Karpas-422 (cell line): ENCODE measurements at regions not wholly inside any gene's neighbourhood (a gene's known extent, or its start where the extent isn't known, plus 50 kb on each side); places are given as distances from the start of the nearest gene placed in this dataset.

ENCODE experiments used
- DNase-seq: peaks from one replicate; pipeline ENCODE4 v3.0.0-alpha.2; 2015
- H2AFZ ChIP-seq: fragments of 200-600 bp; sonication (generic); 2 replicates; pipeline ENCODE4 v1.6.1; 2014; ENCODE audit warnings: antibody characterized with exemption, low read length, mixed read lengths
- H3K27ac ChIP-seq: fragments of 200-600 bp; sonication (generic); 2 replicates; pipeline ENCODE4 v1.5.1; 2014; ENCODE audit warnings: mild to moderate bottlenecking, low read length, moderate library complexity
- H3K27me3 ChIP-seq: fragments of 200-600 bp; sonication (generic); 2 replicates; pipeline ENCODE4 v1.6.1; 2014; ENCODE audit warnings: low read length, mixed read lengths
- H3K36me3 ChIP-seq: fragments of 200-600 bp; sonication (generic); 2 replicates; pipeline ENCODE4 v1.6.1; 2014; ENCODE audit warnings: low read length, mixed read lengths; ENCODE audit not compliant: insufficient read depth
- H3K4me1 ChIP-seq: fragments of 200-600 bp; sonication (generic); 2 replicates; pipeline ENCODE4 v1.6.1; 2014; ENCODE audit warnings: mild to moderate bottlenecking, low read length, mixed read lengths
- H3K4me2 ChIP-seq: fragments of 200-600 bp; sonication (generic); 2 replicates; pipeline ENCODE4 v1.6.1; 2014; ENCODE audit warnings: low read length, low read depth, mild to moderate bottlenecking; ENCODE audit not compliant: poor library complexity, severe bottlenecking
- H3K4me3 ChIP-seq: fragments of 200-600 bp; sonication (generic); 2 replicates; pipeline ENCODE4 v1.5.1; 2014; ENCODE audit warnings: mild to moderate bottlenecking, antibody characterized with exemption, low read length, mixed read lengths
- H3K79me2 ChIP-seq: fragments of 200-600 bp; sonication (generic); 2 replicates; pipeline ENCODE4 v1.6.1; 2014; ENCODE audit warnings: mild to moderate bottlenecking, low read length, mixed read lengths
- H3K9ac ChIP-seq: fragments of 200-600 bp; sonication (generic); 2 replicates; pipeline ENCODE4 v1.6.0; 2014; ENCODE audit warnings: low read length
- H3K9me2 ChIP-seq: fragments of 200-600 bp; sonication (generic), shearing (Covaris generic); replicated peaks from 2 replicates; pipeline ENCODE4 v1.6.0; 2014; ENCODE audit warnings: mild to moderate bottlenecking, low read length, moderate library complexity; ENCODE audit not compliant: insufficient read depth
- H3K9me3 ChIP-seq: fragments of 300-700, 200-600 bp; sonication (generic); 2 replicates; pipeline ENCODE4 v1.6.1; 2014; ENCODE audit warnings: low read length, mixed read lengths
- H4K20me1 ChIP-seq: fragments of 200-600 bp; sonication (generic); 2 replicates; pipeline ENCODE4 v1.6.1; 2014; ENCODE audit warnings: mild to moderate bottlenecking, antibody characterized with exemption, low read length, low read depth; ENCODE audit not compliant: insufficient read depth

GRCh38 chr6:43941174-43941573 lies 171.2 kb downstream of the VEGFA start:
- Histone ChIP-seq H2AFZ (no peak overlapping the region), H3K9me2 (no peaks in the 10 kb centered on the region), H3K36me3 (no peaks in the 10 kb centered on the region), H3K4me3 (no peak overlapping the region), H3K9ac (no peak overlapping the region), H3K27me3 (no peaks in the 10 kb centered on the region), H3K4me2 (no peak overlapping the region), H3K27ac (no peak overlapping the region), H3K79me2 (no peaks in the 10 kb centered on the region), H3K4me1 (peaks cover 7% of the 10 kb centered on the region), H3K9me3 (no peaks in the 10 kb centered on the region), H4K20me1 (no peaks in the 10 kb centered on the region)
- DNase-seq, result no peak

GRCh38 chr6:43940393-43941087 lies 170.5 kb downstream of the VEGFA start:
- H2AFZ ChIP-seq, result no peak overlapping the region
- no peak overlapping the region for H3K4me3 ChIP-seq
- H3K27ac ChIP-seq, result no peak overlapping the region
- peaks cover 13% of the 10 kb centered on the region for H3K4me1 ChIP-seq
- DNase-seq, result no peak
- H3K9ac ChIP-seq, result no peak overlapping the region
- no peaks in the 10 kb centered on the region for H3K79me2 ChIP-seq
- no peaks in the 10 kb centered on the region for H3K27me3 ChIP-seq
- no peaks in the 10 kb centered on the region for H3K9me2 ChIP-seq
- no peaks in the 10 kb centered on the region for H3K36me3 ChIP-seq
- H3K4me2 ChIP-seq, result no peak overlapping the region
- no peaks in the 10 kb centered on the region for H3K9me3 ChIP-seq
- no peaks in the 10 kb centered on the region for H4K20me1 ChIP-seq

DNA sequence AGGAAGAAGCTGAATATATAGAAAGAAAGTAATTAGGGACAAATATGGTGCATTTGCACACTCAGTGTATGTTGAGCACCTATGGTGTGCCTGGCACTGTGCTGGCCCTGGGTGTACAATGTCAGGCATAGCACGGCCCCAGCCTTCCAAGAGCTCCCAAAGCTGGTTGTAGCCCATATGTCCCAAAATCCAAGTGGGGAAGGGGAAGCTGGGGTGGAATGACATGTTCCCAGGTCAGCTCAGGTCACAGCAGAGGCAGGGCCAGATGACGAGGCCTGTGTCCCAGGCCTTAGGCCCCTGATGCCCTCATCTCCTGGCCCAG lies 170.0 kb downstream of the VEGFA start:
- no peak overlapping the region for H3K9ac ChIP-seq
- peaks cover 17% of the 10 kb centered on the region for H3K4me1 ChIP-seq
- H3K4me3 ChIP-seq, result no peak overlapping the region
- no peak for DNase-seq
- no peak overlapping the region for H3K27ac ChIP-seq
- H4K20me1 ChIP-seq, result no peaks in the 10 kb centered on the region
- no peak overlapping the region for H3K4me2 ChIP-seq
- H3K9me3 ChIP-seq, result no peaks in the 10 kb centered on the region
- no peaks in the 10 kb centered on the region for H3K27me3 ChIP-seq
- no peaks in the 10 kb centered on the region for H3K36me3 ChIP-seq
- no peaks in the 10 kb centered on the region for H3K79me2 ChIP-seq
- H2AFZ ChIP-seq, result no peak overlapping the region
- no peaks in the 10 kb centered on the region for H3K9me2 ChIP-seq

DNA sequence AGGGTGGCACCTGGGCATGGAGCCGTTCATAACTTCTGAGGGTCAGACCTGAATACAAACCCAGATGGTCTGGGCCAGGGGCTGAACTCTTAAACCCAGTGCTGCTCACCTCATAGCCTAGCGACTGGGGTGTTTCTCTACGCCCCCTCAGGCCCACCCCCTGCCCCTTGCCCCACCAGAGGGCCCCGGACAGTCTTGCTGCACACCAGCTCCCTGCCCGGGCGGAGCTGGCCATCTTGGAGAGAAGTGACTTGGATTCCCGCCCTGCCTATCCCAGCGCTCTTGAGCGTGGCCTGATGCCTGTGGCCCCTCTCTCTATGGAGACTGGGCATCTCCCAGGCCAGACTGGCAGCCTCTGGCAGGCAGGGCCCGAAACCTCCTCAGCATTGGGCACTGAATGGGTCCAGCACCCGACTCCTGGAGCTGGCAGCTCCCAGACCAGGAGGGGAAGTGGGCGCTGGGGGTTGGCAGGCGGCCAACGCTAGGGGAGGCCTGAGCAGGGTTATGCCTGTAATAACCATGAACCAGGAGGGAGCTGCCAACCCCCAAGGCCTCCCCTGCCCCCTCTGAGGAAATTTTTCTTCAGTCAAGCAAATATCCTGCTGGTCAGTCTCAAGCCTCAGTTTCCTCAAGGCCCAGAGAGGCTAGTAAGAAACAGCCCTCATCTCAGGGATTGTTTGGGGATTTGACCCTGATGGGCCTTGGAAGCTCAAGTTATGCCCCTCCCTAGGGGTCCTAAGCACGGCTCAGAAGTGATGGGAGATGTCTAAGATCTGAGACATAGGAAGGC lies 169.5 kb downstream of the VEGFA start:
- H3K9me3 ChIP-seq, result no peaks in the 10 kb centered on the region
- H3K79me2 ChIP-seq, result no peaks in the 10 kb centered on the region
- no peak overlapping the region for H3K27ac ChIP-seq
- no peaks in the 10 kb centered on the region for H3K27me3 ChIP-seq
- no peaks in the 10 kb centered on the region for H3K36me3 ChIP-seq
- no peak overlapping the region for H3K4me3 ChIP-seq
- no peak overlapping the region for H3K9ac ChIP-seq
- no peaks in the 10 kb centered on the region for H3K9me2 ChIP-seq
- H3K4me1 ChIP-seq, result peaks cover 17% of the 10 kb centered on the region
- no peaks in the 10 kb centered on the region for H4K20me1 ChIP-seq
- no peak overlapping the region for H3K4me2 ChIP-seq
- H2AFZ ChIP-seq, result no peak overlapping the region
- no peak for DNase-seq

GRCh38 chr6:43938178-43939105 lies 168.4 kb downstream of the VEGFA start:
- H3K9ac ChIP-seq, result no peak overlapping the region
- H3K9me2 ChIP-seq, result no peaks in the 10 kb centered on the region
- H4K20me1 ChIP-seq, result no peaks in the 10 kb centered on the region
- no peaks in the 10 kb centered on the region for H3K36me3 ChIP-seq
- H3K4me2 ChIP-seq, result no peak overlapping the region
- no peak overlapping the region for H3K4me3 ChIP-seq
- H2AFZ ChIP-seq, result no peak overlapping the region
- H3K27me3 ChIP-seq, result no peaks in the 10 kb centered on the region
- H3K4me1 ChIP-seq, result peaks cover 17% of the 10 kb centered on the region
- no peak for DNase-seq
- H3K79me2 ChIP-seq, result no peaks in the 10 kb centered on the region
- H3K27ac ChIP-seq, result no peak overlapping the region
- no peaks in the 10 kb centered on the region for H3K9me3 ChIP-seq

GRCh38 chr6:43937236-43938177 lies 167.5 kb downstream of the VEGFA start:
- Histone ChIP-seq H3K27ac (no peak overlapping the region), H3K9ac (no peak overlapping the region), H3K9me3 (no peaks in the 10 kb centered on the region), H2AFZ (no peak overlapping the region), H4K20me1 (no peaks in the 10 kb centered on the region), H3K4me3 (no peak overlapping the region), H3K4me2 (no peak overlapping the region), H3K27me3 (no peaks in the 10 kb centered on the region), H3K79me2 (no peaks in the 10 kb centered on the region), H3K9me2 (no peaks in the 10 kb centered on the region), H3K4me1 (peaks cover 17% of the 10 kb centered on the region), H3K36me3 (no peaks in the 10 kb centered on the region)
- no peak for DNase-seq

GRCh38 chr6:43936476-43936875 lies 166.5 kb downstream of the VEGFA start:
- Histone ChIP-seq H3K9me3 (no peaks in the 10 kb centered on the region), H2AFZ (no peak overlapping the region), H3K9me2 (no peaks in the 10 kb centered on the region), H4K20me1 (no peaks in the 10 kb centered on the region), H3K79me2 (no peaks in the 10 kb centered on the region), H3K36me3 (no peaks in the 10 kb centered on the region), H3K27ac (no peak overlapping the region), H3K9ac (no peak overlapping the region), H3K27me3 (no peaks in the 10 kb centered on the region), H3K4me2 (peak overlapping the region; percentile 33), H3K4me1 (peaks cover 17% of the 10 kb centered on the region), H3K4me3 (no peak overlapping the region)
- DNase-seq, result no peak
